ENCODE measurements at regions not wholly inside any gene's neighbourhood (a gene's known extent, or its start where the extent isn't known, plus 50 kb on each side); places are given as distances from the start of the nearest gene placed in this dataset.

GRCh38 chr13:103302676-103303075 is 236.5 kb upstream of the SLC10A2 start:
- Histone ChIP-seq H3K4me3 (replicated peaks in 1 of 4; ENCODE audit: control extremely low read depth in 1 of 4, insufficient read depth in 1 of 4, low read depth in 3 of 4, low read length in 4 of 4) (no peak overlapping the region), H4K20me1 (ENCODE audit: control insufficient read depth, extremely low read depth, insufficient read depth, low read length) (no peaks in the 10 kb centered on the region), H3K79me2 (ENCODE audit: control insufficient read depth, insufficient read depth, low read length) (no peaks in the 10 kb centered on the region), H3K4me2 (ENCODE audit: extremely low read depth, insufficient read depth, low read length) (no peak overlapping the region), H3K9me3 (ENCODE audit: control insufficient read depth, insufficient read depth, low read depth, low read length) (no peaks in the 10 kb centered on the region), H3K27me3 (ENCODE audit: control insufficient read depth, insufficient read depth, low read length) (no peaks in the 10 kb centered on the region), H2AFZ (ENCODE audit: low read length) (no peak overlapping the region), H3K27ac (ENCODE audit: insufficient read depth, low read length) (no peak overlapping the region), H3K4me1 (ENCODE audit: control insufficient read depth, extremely low read depth, insufficient read depth, low read length) (no peaks in the 10 kb centered on the region), H3K9ac (ENCODE audit: insufficient read depth, low read length) (no peak overlapping the region), H3K36me3 (ENCODE audit: control insufficient read depth, insufficient read depth, low read length) (no peaks in the 10 kb centered on the region)
- peak in 1 of 2 donors; percentile 34 for DNase-seq (ENCODE audit: low read depth in 2 of 2)
- no peak for TF ChIP-seq EZH2 (IDR thresholded peaks at IDR 0.05; ENCODE audit: low read length, missing control alignments)
- TF ChIP-seq, protein P1, sequence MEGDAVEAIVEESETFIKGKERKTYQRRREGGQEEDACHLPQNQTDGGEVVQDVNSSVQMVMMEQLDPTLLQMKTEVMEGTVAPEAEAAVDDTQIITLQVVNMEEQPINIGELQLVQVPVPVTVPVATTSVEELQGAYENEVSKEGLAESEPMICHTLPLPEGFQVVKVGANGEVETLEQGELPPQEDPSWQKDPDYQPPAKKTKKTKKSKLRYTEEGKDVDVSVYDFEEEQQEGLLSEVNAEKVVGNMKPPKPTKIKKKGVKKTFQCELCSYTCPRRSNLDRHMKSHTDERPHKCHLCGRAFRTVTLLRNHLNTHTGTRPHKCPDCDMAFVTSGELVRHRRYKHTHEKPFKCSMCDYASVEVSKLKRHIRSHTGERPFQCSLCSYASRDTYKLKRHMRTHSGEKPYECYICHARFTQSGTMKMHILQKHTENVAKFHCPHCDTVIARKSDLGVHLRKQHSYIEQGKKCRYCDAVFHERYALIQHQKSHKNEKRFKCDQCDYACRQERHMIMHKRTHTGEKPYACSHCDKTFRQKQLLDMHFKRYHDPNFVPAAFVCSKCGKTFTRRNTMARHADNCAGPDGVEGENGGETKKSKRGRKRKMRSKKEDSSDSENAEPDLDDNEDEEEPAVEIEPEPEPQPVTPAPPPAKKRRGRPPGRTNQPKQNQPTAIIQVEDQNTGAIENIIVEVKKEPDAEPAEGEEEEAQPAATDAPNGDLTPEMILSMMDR (conservative IDR thresholded peaks at IDR 0.05 in 1 of 2, IDR thresholded peaks at IDR 0.05 in 1 of 2; ENCODE audit: low read depth in 1 of 2, low read length in 2 of 2) = no peak

DNA sequence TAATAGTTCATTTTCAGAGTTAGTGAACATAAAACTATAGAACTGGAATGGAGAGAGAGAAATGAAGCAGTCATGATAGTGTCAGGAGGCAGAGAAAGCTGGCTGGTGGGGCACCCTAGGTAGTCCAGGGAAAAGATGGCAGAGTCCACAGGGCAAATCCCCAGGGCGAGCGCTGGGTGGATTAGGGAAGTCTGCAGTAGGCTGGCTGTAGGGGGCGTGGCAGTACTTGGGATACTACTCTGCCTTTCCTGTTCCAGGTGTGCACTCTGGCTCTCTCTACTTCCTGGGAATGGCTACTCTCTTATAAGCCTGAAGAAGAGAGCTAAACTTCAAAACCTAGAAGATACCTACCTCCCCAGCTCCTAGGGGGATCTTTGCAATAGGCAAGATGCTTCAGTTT is 232.9 kb upstream of the SLC10A2 start:
- Histone ChIP-seq H4K20me1 (ENCODE audit: control insufficient read depth, extremely low read depth, insufficient read depth, low read length) (no peaks in the 10 kb centered on the region), H3K27ac (ENCODE audit: insufficient read depth, low read length) (no peak overlapping the region), H3K27me3 (ENCODE audit: control insufficient read depth, insufficient read depth, low read length) (no peaks in the 10 kb centered on the region), H3K9me3 (ENCODE audit: control insufficient read depth, insufficient read depth, low read depth, low read length) (no peaks in the 10 kb centered on the region), H3K4me2 (ENCODE audit: extremely low read depth, insufficient read depth, low read length) (no peak overlapping the region), H3K4me1 (ENCODE audit: control insufficient read depth, extremely low read depth, insufficient read depth, low read length) (no peaks in the 10 kb centered on the region), H3K36me3 (ENCODE audit: control insufficient read depth, insufficient read depth, low read length) (no peaks in the 10 kb centered on the region), H3K9ac (ENCODE audit: insufficient read depth, low read length) (no peak overlapping the region), H3K4me3 (replicated peaks in 1 of 4; ENCODE audit: control extremely low read depth in 1 of 4, insufficient read depth in 1 of 4, low read depth in 3 of 4, low read length in 4 of 4) (no peak overlapping the region), H3K79me2 (ENCODE audit: control insufficient read depth, insufficient read depth, low read length) (no peaks in the 10 kb centered on the region), H2AFZ (ENCODE audit: low read length) (no peak overlapping the region)
- TF ChIP-seq, protein P1 (conservative IDR thresholded peaks at IDR 0.05 in 1 of 2, IDR thresholded peaks at IDR 0.05 in 1 of 2; ENCODE audit: low read depth in 1 of 2, low read length in 2 of 2) = no peak
- no peak for TF ChIP-seq EZH2 (IDR thresholded peaks at IDR 0.05; ENCODE audit: low read length, missing control alignments)
- no peak for DNase-seq (ENCODE audit: low read depth in 2 of 2)

- Histone ChIP-seq H3K4me2 (ENCODE audit: extremely low read depth, insufficient read depth, low read length) (no peak overlapping the region), H2AFZ (ENCODE audit: low read length) (no peak overlapping the region), H3K4me1 (ENCODE audit: control insufficient read depth, extremely low read depth, insufficient read depth, low read length) (no peaks in the 10 kb centered on the region), H3K9ac (ENCODE audit: insufficient read depth, low read length) (no peak overlapping the region), H3K79me2 (ENCODE audit: control insufficient read depth, insufficient read depth, low read length) (no peaks in the 10 kb centered on the region), H3K27me3 (ENCODE audit: control insufficient read depth, insufficient read depth, low read length) (no peaks in the 10 kb centered on the region), H3K36me3 (ENCODE audit: control insufficient read depth, insufficient read depth, low read length) (no peaks in the 10 kb centered on the region), H3K27ac (ENCODE audit: insufficient read depth, low read length) (no peak overlapping the region), H4K20me1 (ENCODE audit: control insufficient read depth, extremely low read depth, insufficient read depth, low read length) (no peaks in the 10 kb centered on the region), H3K9me3 (ENCODE audit: control insufficient read depth, insufficient read depth, low read depth, low read length) (no peaks in the 10 kb centered on the region), H3K4me3 (replicated peaks in 1 of 4; ENCODE audit: control extremely low read depth in 1 of 4, insufficient read depth in 1 of 4, low read depth in 3 of 4, low read length in 4 of 4) (no peak overlapping the region)
- TF ChIP-seq, protein P1 (conservative IDR thresholded peaks at IDR 0.05 in 1 of 2, IDR thresholded peaks at IDR 0.05 in 1 of 2; ENCODE audit: low read depth in 1 of 2, low read length in 2 of 2) = no peak
- no peak for TF ChIP-seq EZH2 (IDR thresholded peaks at IDR 0.05; ENCODE audit: low read length, missing control alignments)
- DNase-seq (ENCODE audit: low read depth in 2 of 2) = no peak
Observed at GRCh38 chr13:103297083-103297482, 230.9 kb upstream of the SLC10A2 start.
